HG03039 (cell line): ENCODE measurements at regions not wholly inside any gene's neighbourhood (a gene's known extent, or its start where the extent isn't known, plus 50 kb on each side); places are given as distances from the start of the nearest gene placed in this dataset.

Experiments used
- ATAC-seq: cut with Tn5 transposase; IDR thresholded peaks from one replicate; pipeline ENCODE4 v1.9.1; 2021; ENCODE audit warnings: mild to moderate bottlenecking, moderate library complexity; ENCODE audit not compliant: unreplicated experiment

- no peak for ATAC-seq
These were observed 216.3 kb upstream of the ITGA4 start for GRCh38 chr2:181240844-181241243.

- peak; percentile 12 for ATAC-seq
These were observed 215.8 kb upstream of the ITGA4 start for GRCh38 chr2:181241366-181241765.

- peak; percentile 95 for ATAC-seq
These were observed 215.4 kb upstream of the ITGA4 start for GRCh38 chr2:181241797-181242196.

- ATAC-seq, result no peak
These were observed 214.9 kb upstream of the ITGA4 start for GRCh38 chr2:181242262-181242661.

GRCh38 chr2:181243319-181243718 is 213.9 kb upstream of the ITGA4 start:
- no peak for ATAC-seq

GRCh38 chr2:181250691-181251090 is 206.5 kb upstream of the ITGA4 start:
- ATAC-seq, result no peak

- ATAC-seq, result no peak
These were observed 204.7 kb upstream of the ITGA4 start for GRCh38 chr2:181252262-181253148.

- ATAC-seq, result no peak
These were observed 203.7 kb upstream of the ITGA4 start for GRCh38 chr2:181253438-181253837.

GRCh38 chr2:181255651-181256050 is 201.5 kb upstream of the ITGA4 start:
- ATAC-seq, result no peak

GRCh38 chr2:181258720-181259119 is 198.5 kb upstream of the ITGA4 start:
- ATAC-seq, result no peak

GRCh38 chr2:181262782-181263181 is 194.4 kb upstream of the ITGA4 start:
- no peak for ATAC-seq

- no peak for ATAC-seq
These were observed 193.2 kb upstream of the ITGA4 start for GRCh38 chr2:181264001-181264400.

- ATAC-seq, result no peak
These were observed 192.7 kb upstream of the ITGA4 start for GRCh38 chr2:181264441-181264840.

- no peak for ATAC-seq
These were observed 190.6 kb upstream of the ITGA4 start for GRCh38 chr2:181266614-181267013.

- peak; percentile 71 for ATAC-seq
These were observed 188.9 kb upstream of the ITGA4 start for GRCh38 chr2:181268174-181268867.

GRCh38 chr2:181273986-181274385 is 183.2 kb upstream of the ITGA4 start:
- ATAC-seq, result no peak

GRCh38 chr2:181275643-181276070 is 181.5 kb upstream of the ITGA4 start:
- ATAC-seq, result peak; percentile 53

- ATAC-seq, result no peak
These were observed 175.9 kb upstream of the ITGA4 start for GRCh38 chr2:181281206-181281832.

GRCh38 chr2:181285116-181285515 is 172.1 kb upstream of the ITGA4 start:
- ATAC-seq, result no peak

- ATAC-seq, result no peak
These were observed 167.5 kb upstream of the ITGA4 start for GRCh38 chr2:181289698-181290097.

GRCh38 chr2:181290182-181290581 is 167.0 kb upstream of the ITGA4 start:
- ATAC-seq, result no peak

GRCh38 chr2:181294979-181295378 is 162.2 kb upstream of the ITGA4 start:
- no peak for ATAC-seq
